ENCODE measurements at regions not wholly inside any gene's neighbourhood (a gene's known extent, or its start where the extent isn't known, plus 50 kb on each side); places are given as distances from the start of the nearest gene placed in this dataset.

DNA sequence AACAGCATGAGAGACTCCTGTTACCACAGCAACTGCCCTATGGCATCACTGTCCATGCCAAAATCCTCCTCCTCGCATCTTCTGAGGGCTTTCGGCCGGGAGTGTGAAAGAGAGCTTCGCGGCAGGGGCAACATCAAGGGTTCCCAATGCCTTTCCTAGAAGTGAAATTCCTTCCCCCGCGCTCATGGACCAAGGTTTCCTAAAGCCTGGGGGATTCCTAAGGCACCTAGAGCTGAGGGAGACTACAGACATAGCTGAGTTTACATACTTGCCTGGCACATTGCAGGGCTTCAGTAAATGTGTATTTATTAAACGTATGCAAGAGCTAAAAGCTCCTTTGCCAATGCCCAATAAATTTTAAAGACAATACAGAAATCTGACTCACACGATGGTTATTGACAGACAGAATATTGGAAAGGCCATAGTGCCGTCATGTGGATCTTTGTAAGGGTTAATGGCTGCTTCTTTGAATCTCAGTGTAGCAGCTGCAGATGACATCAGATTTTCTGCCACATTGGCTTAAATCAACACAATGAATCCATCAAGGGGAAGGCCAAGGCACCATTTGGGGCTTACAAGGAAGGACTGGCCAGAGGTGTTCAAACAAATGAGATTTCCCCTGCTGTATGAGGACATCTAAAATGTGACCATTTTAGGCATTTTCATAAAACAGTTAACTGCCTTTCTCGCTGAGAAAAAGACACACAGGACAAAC lies 281.2 kb upstream of the JARID2 start:
- no peak for TF ChIP-seq CTCF (IDR thresholded peaks at IDR 0.05)
- Histone ChIP-seq H3K4me3 (no peak overlapping the region), H3K27ac (no peak overlapping the region)
- no peak for DNase-seq (ENCODE audit: low spot score)

DNA sequence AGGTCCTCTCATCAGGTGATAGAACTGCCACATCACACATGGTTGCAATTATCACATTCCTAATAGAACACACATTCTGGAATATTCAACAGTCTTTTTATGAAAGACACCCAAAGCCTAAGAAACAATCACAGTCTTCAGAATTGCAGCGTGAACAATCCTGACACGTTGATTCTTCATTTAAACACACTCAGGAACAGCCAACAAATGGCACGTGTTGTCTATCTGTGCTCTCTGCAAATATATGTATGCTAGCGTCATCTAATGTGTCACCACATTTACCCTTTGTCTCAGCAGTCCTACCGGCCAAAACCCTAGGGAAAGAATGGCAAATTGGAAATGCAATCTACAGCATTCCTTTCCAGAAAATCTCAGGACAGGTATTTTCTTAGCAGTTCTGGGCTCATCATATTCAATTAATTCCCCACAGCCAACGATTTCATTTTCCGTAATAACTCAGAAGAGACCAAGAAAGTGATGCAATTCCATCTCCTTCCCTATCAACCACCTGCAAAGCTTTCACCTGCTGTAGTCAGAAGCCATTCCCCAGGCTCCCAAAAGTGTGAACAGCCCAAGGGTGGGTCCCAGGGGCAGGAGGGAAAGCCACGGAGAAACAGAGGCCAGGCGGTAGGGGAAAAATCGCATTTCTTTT lies 280.3 kb upstream of the JARID2 start:
- Histone ChIP-seq H3K27ac (no peak overlapping the region), H3K4me3 (no peak overlapping the region)
- TF ChIP-seq CTCF (IDR thresholded peaks at IDR 0.05): no peak
- DNase-seq (ENCODE audit: low spot score): no peak

DNA sequence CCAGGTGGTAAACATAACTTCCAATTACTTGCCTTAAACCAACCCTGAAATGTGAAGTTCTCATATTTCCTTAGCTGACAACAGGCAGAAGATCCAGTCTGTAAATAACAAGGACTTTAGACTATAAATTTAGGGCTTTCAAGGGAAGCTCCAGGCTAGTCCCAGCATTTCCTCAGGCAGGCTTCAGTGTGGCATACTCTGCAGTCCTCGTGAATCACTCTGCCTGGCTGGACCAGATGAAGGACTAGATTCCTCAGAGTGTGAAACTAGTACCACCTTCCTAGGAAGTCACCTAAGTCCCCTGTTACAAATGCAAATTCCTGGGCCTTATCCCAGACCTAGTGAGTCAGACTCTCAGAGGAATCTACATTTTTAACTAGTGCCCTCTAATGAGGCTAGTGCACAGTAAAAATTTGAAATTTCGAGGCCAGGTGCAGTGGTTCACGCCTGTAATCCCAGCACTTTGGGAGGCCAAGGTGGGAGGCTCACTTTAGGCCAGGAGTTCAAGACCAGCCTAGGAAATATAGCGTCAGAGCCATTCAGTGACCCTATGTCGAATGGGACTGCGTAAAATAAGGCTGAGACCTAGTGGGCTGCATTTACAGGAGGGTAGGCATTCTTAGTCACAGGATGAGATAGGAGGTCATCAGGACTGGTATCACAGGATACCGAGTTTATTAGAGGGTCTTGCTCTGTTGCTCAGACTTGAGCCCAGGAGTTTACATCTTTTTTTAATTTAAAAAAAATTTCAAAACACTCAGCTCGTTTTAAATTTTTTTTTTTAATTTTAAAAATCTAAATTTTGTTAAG lies 279.6 kb upstream of the JARID2 start:
- H3K27ac ChIP-seq: no peak overlapping the region
- H3K4me3 ChIP-seq: no peak overlapping the region
- DNase-seq (ENCODE audit: low spot score): no peak
- no peak for TF ChIP-seq CTCF (IDR thresholded peaks at IDR 0.05)

- no peak for DNase-seq (ENCODE audit: low spot score)
- Histone ChIP-seq H3K27ac (no peak overlapping the region), H3K4me3 (no peak overlapping the region)
- TF ChIP-seq CTCF (IDR thresholded peaks at IDR 0.05): no peak
Measured at GRCh38 chr6:14966906-14967711, 278.8 kb upstream of the JARID2 start.

DNA sequence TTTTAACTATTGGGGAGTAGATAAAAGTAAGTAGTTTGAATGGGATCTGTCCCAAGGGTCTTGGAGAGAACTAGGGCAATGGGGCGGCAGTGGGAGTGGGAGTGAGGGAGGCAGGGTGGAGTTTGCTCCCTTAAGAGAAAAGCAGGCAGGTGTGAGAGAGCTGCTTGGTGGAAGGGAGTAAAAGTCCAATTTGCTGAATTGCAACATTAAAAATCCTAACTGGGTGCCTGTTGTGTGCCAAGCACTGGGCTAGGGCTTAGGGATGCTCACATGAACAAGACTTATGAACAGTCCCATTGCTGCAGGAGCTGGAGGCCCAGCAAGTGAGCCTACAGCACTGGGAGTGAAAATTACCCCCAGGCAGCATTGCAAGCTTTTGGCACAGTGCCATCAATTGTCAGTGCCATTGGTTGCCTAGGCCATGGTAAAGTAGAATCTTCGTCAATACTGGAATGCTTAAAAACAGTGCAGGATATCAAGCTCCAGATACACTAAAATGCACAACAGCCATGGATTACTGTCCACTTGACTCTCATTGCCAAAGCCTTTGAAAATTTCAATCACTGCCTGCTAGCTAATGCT lies 277.7 kb upstream of the JARID2 start:
- H3K27ac ChIP-seq: no peak overlapping the region
- TF ChIP-seq CTCF (IDR thresholded peaks at IDR 0.05): no peak
- no peak for DNase-seq (ENCODE audit: low spot score)
- H3K4me3 ChIP-seq: no peak overlapping the region

GRCh38 chr6:14969126-14969525 lies 276.7 kb upstream of the JARID2 start:
- Histone ChIP-seq H3K4me3 (no peak overlapping the region), H3K27ac (no peak overlapping the region)
- no peak for DNase-seq (ENCODE audit: low spot score)
- TF ChIP-seq CTCF (IDR thresholded peaks at IDR 0.05): no peak

Data from coronary artery (tissue), 2 donors.